Activated naive CD8-positive, alpha-beta T cell treated with anti-CD3 and anti-CD28 coated beads, Interleukin-2, amount 50 U/mL, for 24 hours (primary cell): ENCODE measurements at regions not wholly inside any gene's neighbourhood (a gene's known extent, or its start where the extent isn't known, plus 50 kb on each side); places are given as distances from the start of the nearest gene placed in this dataset.
"Not testable (repeated sequence)": the region's sequence is repeated elsewhere in the genome, so short reads cannot be mapped to it uniquely, and the experiment has no call there.

ENCODE experiments used
- ATAC-seq: fragments of 150-1000 bp; cut with Tn5 transposase; one replicate; pipeline ENCODE4 v1.10.0; 2021
- DNase-seq: peaks from one replicate; pipeline ENCODE4 v3.0.0; 2021
- H3K27ac Mint-ChIP-seq: one replicate; pipeline ENCODE4 v1.8.0; 2021; ENCODE audit warnings: mild to moderate bottlenecking, mixed read lengths
- H3K27me3 Mint-ChIP-seq: one replicate; pipeline ENCODE4 v1.8.0; 2021; ENCODE audit warnings: mixed read lengths
- H3K36me3 Mint-ChIP-seq: one replicate; pipeline ENCODE4 v1.8.0; 2021; ENCODE audit warnings: low read depth, mixed read lengths
- H3K4me1 Mint-ChIP-seq: one replicate; pipeline ENCODE4 v1.8.0; 2021; ENCODE audit warnings: mixed read lengths
- H3K4me3 Mint-ChIP-seq: one replicate; pipeline ENCODE4 v1.8.0; 2021; ENCODE audit warnings: mild to moderate bottlenecking, moderate library complexity, mixed read lengths
- H3K9me3 Mint-ChIP-seq: one replicate; pipeline ENCODE4 v1.8.0; 2021; ENCODE audit warnings: mixed read lengths

- H3K27ac Mint-ChIP-seq, result no peak overlapping the region
- DNase-seq (no peak), ATAC-seq (no peak)
- H3K4me3 Mint-ChIP-seq, result no peak overlapping the region
- no peaks in the 10 kb centered on the region for H3K4me1 Mint-ChIP-seq
- H3K36me3 Mint-ChIP-seq, result no peaks in the 10 kb centered on the region
- no peaks in the 10 kb centered on the region for H3K9me3 Mint-ChIP-seq
- no peaks in the 10 kb centered on the region for H3K27me3 Mint-ChIP-seq
Measured at GRCh38 chr3:87761341-87761740, 297.5 kb downstream of the CGGBP1 start.

- Mint-ChIP-seq H3K27ac (no peak overlapping the region), H3K36me3 (no peaks in the 10 kb centered on the region), H3K4me3 (no peak overlapping the region), H3K9me3 (peaks cover 4% of the 10 kb centered on the region), H3K4me1 (no peaks in the 10 kb centered on the region), H3K27me3 (peaks cover 2% of the 10 kb centered on the region)
- ATAC-seq (no peak), DNase-seq (no peak)
Measured at GRCh38 chr3:87756616-87757015, 302.2 kb downstream of the CGGBP1 start.

GRCh38 chr3:87755852-87756251 is 303.0 kb downstream of the CGGBP1 start:
- no peak for ATAC-seq
- DNase-seq, result no peak
- no peak overlapping the region for H3K4me3 Mint-ChIP-seq
- H3K4me1 Mint-ChIP-seq, result no peaks in the 10 kb centered on the region
- H3K27ac Mint-ChIP-seq, result no peak overlapping the region
- H3K9me3 Mint-ChIP-seq, result peaks cover 4% of the 10 kb centered on the region
- H3K36me3 Mint-ChIP-seq, result no peaks in the 10 kb centered on the region
- H3K27me3 Mint-ChIP-seq, result peaks cover 2% of the 10 kb centered on the region

DNA sequence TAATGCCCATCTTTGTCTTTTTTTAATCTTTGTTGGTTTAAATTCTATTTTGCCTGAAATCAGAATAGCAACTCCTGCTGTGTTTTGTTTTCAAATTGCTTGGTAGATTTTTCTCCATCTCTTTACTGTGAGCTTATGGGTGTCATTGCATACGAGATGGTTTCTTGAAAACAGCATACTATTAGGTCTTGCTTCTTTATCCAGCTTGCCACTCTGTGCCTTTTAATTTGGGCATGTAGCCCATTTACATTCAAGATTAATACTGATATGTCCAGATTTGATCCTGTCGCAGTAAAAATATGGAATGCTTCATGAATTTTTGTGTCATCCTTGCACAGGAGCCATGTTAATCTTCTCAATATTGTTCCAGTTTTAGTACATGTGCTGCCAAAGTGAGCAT is 316.6 kb downstream of the CGGBP1 start:
- H3K4me1 Mint-ChIP-seq, result no peaks in the 10 kb centered on the region
- ATAC-seq, result no peak
- H3K9me3 Mint-ChIP-seq, result peaks cover 22% of the 10 kb centered on the region
- no peak for DNase-seq
- no peak overlapping the region for H3K27ac Mint-ChIP-seq
- no peaks in the 10 kb centered on the region for H3K27me3 Mint-ChIP-seq
- no peak overlapping the region for H3K4me3 Mint-ChIP-seq
- no peaks in the 10 kb centered on the region for H3K36me3 Mint-ChIP-seq

DNA sequence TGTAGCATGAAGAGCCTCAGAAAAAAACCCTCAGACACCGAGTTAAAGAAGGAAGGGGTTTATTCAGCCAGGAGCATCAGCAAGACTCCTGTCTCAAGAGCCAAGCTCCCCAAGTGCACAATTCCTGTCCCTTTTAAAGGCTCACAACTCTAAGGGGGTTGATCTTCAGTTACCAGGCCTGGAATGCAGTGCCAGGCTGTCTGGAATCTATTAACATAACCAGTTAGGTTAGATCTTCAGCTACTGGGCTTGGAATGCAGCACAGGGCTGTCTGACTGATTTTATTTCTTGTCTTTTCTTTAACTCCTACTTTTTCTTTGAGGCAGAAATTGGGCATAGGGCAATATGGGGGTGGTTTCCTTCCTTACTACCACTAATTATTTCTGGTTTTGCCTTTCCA is 317.9 kb downstream of the CGGBP1 start:
- not testable (repeated sequence) for H3K4me3 Mint-ChIP-seq, ATAC-seq, H3K27ac Mint-ChIP-seq, H3K36me3 Mint-ChIP-seq, H3K27me3 Mint-ChIP-seq, H3K4me1 Mint-ChIP-seq, DNase-seq
- H3K9me3 Mint-ChIP-seq, result peaks cover 22% of the 10 kb centered on the region

DNA sequence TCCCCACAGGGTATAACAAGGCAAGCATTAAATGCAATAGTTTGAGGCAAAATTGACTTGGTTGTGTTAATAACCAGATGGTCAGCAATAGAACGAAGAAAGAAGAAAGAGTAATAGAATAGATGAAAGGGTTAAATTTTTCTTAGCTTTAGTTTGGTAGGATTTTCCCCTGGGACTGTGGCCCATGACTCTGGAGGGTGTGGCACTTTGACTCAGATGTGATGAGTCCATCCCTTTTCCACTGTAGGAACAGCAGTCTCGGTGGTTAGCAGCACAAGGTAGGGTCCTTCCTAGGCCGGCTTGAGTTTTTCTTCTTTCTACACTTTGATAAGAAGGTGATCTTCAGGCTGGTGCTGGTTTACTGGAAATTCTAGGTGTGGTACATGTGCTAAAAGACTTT is 321.0 kb downstream of the CGGBP1 start:
- not testable (repeated sequence) for ATAC-seq, DNase-seq, H3K4me1 Mint-ChIP-seq, H3K27ac Mint-ChIP-seq, H3K36me3 Mint-ChIP-seq, H3K4me3 Mint-ChIP-seq, H3K27me3 Mint-ChIP-seq
- H3K9me3 Mint-ChIP-seq, result peaks cover 21% of the 10 kb centered on the region

- Mint-ChIP-seq H3K27me3 (no peaks in the 10 kb centered on the region), H3K9me3 (no peaks in the 10 kb centered on the region), H3K27ac (no peak overlapping the region), H3K36me3 (no peaks in the 10 kb centered on the region), H3K4me1 (no peaks in the 10 kb centered on the region), H3K4me3 (no peak overlapping the region)
- no peak for DNase-seq
- no peak for ATAC-seq
Measured at GRCh38 chr3:87733671-87734367, 325.0 kb downstream of the CGGBP1 start.

DNA sequence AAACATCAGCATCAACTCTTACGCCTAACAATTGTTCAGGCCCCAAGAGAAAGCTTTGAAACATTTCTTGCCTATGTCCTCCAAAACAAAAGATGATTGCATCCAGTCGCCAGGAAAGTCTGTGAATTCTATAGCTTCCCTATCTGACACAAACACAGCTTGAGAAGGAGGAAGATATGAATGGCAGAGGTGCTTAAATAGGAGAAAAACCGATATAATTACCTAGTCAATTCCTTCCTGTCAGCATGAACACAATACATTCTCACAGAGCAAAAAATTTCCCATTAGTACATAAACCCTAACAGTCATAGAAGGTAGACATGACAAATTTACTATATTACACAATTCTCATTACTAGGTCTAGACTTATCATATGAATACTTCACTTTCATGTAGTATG is 326.5 kb downstream of the CGGBP1 start:
- ATAC-seq, result no peak
- no peaks in the 10 kb centered on the region for H3K36me3 Mint-ChIP-seq
- no peaks in the 10 kb centered on the region for H3K4me1 Mint-ChIP-seq
- H3K27ac Mint-ChIP-seq, result no peak overlapping the region
- DNase-seq, result no peak
- H3K9me3 Mint-ChIP-seq, result no peaks in the 10 kb centered on the region
- no peak overlapping the region for H3K4me3 Mint-ChIP-seq
- no peaks in the 10 kb centered on the region for H3K27me3 Mint-ChIP-seq

DNA sequence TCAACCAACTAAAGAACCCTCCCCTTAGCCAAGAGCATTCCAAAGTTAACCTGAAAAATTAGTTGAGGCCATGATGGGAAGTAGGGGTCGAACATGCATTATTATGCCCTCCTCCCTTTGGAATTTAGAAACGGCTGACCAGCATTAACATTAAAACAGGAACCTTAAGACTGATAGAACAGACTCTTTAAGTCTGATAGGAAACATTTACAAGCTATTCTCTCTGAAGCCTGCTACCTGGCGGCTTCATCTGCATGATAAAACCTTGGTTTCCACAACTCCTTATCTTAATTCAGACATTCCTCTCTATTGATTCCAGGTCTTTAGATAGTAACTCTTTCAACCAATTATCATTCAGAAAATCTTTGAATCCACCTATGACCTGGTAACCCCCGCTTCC is 331.0 kb downstream of the CGGBP1 start:
- H3K4me3 Mint-ChIP-seq, result no peak overlapping the region
- ATAC-seq (no peak), DNase-seq (no peak)
- no peak overlapping the region for H3K27ac Mint-ChIP-seq
- H3K9me3 Mint-ChIP-seq, result no peaks in the 10 kb centered on the region
- no peaks in the 10 kb centered on the region for H3K4me1 Mint-ChIP-seq
- H3K27me3 Mint-ChIP-seq, result no peaks in the 10 kb centered on the region
- no peaks in the 10 kb centered on the region for H3K36me3 Mint-ChIP-seq

GRCh38 chr3:87719060-87719459 is 339.7 kb downstream of the CGGBP1 start:
- ATAC-seq (no peak), DNase-seq (no peak)
- H3K27me3 Mint-ChIP-seq, result no peaks in the 10 kb centered on the region
- H3K9me3 Mint-ChIP-seq, result no peaks in the 10 kb centered on the region
- no peaks in the 10 kb centered on the region for H3K36me3 Mint-ChIP-seq
- no peaks in the 10 kb centered on the region for H3K4me1 Mint-ChIP-seq
- no peak overlapping the region for H3K27ac Mint-ChIP-seq
- H3K4me3 Mint-ChIP-seq, result no peak overlapping the region

DNA sequence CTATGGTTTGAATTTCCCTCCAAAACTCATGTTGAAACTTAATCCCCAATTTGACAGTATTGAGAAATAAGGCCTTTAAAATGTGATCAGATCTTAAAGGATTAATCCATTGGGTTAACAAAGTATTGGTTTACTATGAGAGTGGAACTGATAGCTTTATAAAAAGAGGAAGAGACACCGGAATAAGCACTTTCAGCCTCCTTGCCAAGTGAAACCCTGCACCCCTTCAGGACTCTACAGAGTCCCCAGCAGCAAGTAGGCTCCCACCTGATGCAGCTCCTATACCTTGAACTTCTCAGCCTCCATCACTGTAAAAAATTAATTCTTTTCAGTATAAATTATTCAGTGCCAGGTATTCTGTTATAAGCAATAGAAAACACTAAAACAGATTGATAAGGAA is 348.3 kb downstream of the CGGBP1 start:
- H3K4me3 Mint-ChIP-seq, result no peak overlapping the region
- no peaks in the 10 kb centered on the region for H3K4me1 Mint-ChIP-seq
- peaks cover 4% of the 10 kb centered on the region for H3K27me3 Mint-ChIP-seq
- ATAC-seq (no peak), DNase-seq (no peak)
- no peaks in the 10 kb centered on the region for H3K36me3 Mint-ChIP-seq
- H3K9me3 Mint-ChIP-seq, result peaks cover 5% of the 10 kb centered on the region
- no peak overlapping the region for H3K27ac Mint-ChIP-seq

DNA sequence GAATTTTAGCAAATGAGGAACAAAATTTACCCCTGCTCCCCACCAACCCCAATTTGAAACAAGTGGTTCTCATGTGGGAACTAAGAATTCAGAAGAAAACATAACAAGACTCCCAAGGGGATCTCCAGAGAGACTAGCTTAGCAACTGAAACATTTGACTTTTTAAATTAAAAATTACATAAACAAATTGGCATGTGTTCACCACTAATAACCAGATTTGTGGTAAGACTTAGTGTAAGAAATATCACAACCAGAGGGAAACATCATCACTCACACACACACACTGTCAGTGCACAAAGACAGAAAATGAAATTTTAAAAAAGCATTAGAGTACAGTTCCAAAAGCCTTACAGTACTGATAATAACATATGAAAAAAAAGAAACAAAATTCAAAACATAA is 348.8 kb downstream of the CGGBP1 start:
- no peak overlapping the region for H3K27ac Mint-ChIP-seq
- no peak overlapping the region for H3K4me3 Mint-ChIP-seq
- no peak for ATAC-seq
- H3K9me3 Mint-ChIP-seq, result peaks cover 5% of the 10 kb centered on the region
- no peaks in the 10 kb centered on the region for H3K4me1 Mint-ChIP-seq
- H3K27me3 Mint-ChIP-seq, result peaks cover 4% of the 10 kb centered on the region
- DNase-seq, result no peak
- no peaks in the 10 kb centered on the region for H3K36me3 Mint-ChIP-seq

GRCh38 chr3:87706176-87706575 is 352.6 kb downstream of the CGGBP1 start:
- ATAC-seq (no peak), DNase-seq (no peak)
- H3K4me1 Mint-ChIP-seq, result no peaks in the 10 kb centered on the region
- H3K27me3 Mint-ChIP-seq, result peaks cover 4% of the 10 kb centered on the region
- no peaks in the 10 kb centered on the region for H3K36me3 Mint-ChIP-seq
- H3K4me3 Mint-ChIP-seq, result no peak overlapping the region
- no peak overlapping the region for H3K27ac Mint-ChIP-seq
- peaks cover 10% of the 10 kb centered on the region for H3K9me3 Mint-ChIP-seq

- Mint-ChIP-seq H3K36me3 (no peaks in the 10 kb centered on the region), H3K4me1 (no peaks in the 10 kb centered on the region), H3K4me3 (no peak overlapping the region), H3K27me3 (peaks cover 1% of the 10 kb centered on the region), H3K27ac (no peak overlapping the region), H3K9me3 (peaks cover 5% of the 10 kb centered on the region)
- DNase-seq (no peak), ATAC-seq (no peak)
Measured at GRCh38 chr3:87702600-87702999, 356.2 kb downstream of the CGGBP1 start.

GRCh38 chr3:87696124-87697013 is 362.4 kb downstream of the CGGBP1 start:
- Mint-ChIP-seq H3K27ac (no peak overlapping the region), H3K27me3 (no peaks in the 10 kb centered on the region), H3K4me1 (no peaks in the 10 kb centered on the region), H3K4me3 (no peak overlapping the region), H3K36me3 (no peaks in the 10 kb centered on the region), H3K9me3 (no peaks in the 10 kb centered on the region)
- ATAC-seq (no peak), DNase-seq (no peak)
